ENCODE measurements at regions not wholly inside any gene's neighbourhood (a gene's known extent, or its start where the extent isn't known, plus 50 kb on each side); places are given as distances from the start of the nearest gene placed in this dataset.

- no peak overlapping the region for H3K9ac ChIP-seq (ENCODE audit: low read length)
- H3K4me3 ChIP-seq (ENCODE audit: low read length) = no peak overlapping the region
- no peaks in the 10 kb centered on the region for H3K36me3 ChIP-seq (ENCODE audit: insufficient read depth, low read length)
- no peak overlapping the region for H3K4me2 ChIP-seq (ENCODE audit: low read depth, low read length, poor library complexity, severe bottlenecking)
- no peaks in the 10 kb centered on the region for H3K79me2 ChIP-seq (ENCODE audit: low read length)
- no peaks in the 10 kb centered on the region for H3K4me1 ChIP-seq (ENCODE audit: low read length)
- no peaks in the 10 kb centered on the region for H3K27me3 ChIP-seq (ENCODE audit: low read length)
- no peaks in the 10 kb centered on the region for H4K20me1 ChIP-seq (ENCODE audit: insufficient read depth, low read depth, low read length)
- H3K27ac ChIP-seq (ENCODE audit: low read length) = no peak overlapping the region
- no peak for DNase-seq
- H2AFZ ChIP-seq (ENCODE audit: low read length) = no peak overlapping the region
- no peaks in the 10 kb centered on the region for H3K9me3 ChIP-seq (ENCODE audit: low read length)
- no peaks in the 10 kb centered on the region for H3K9me2 ChIP-seq (replicated peaks; ENCODE audit: insufficient read depth, low read length)
Measured at GRCh38 chr1:37102656-37103382, 68.5 kb upstream of the GRIK3 start.

- Histone ChIP-seq H3K27ac (ENCODE audit: low read length) (no peak overlapping the region), H3K27me3 (ENCODE audit: low read length) (no peaks in the 10 kb centered on the region), H3K4me1 (ENCODE audit: low read length) (no peaks in the 10 kb centered on the region), H4K20me1 (ENCODE audit: insufficient read depth, low read depth, low read length) (no peaks in the 10 kb centered on the region), H2AFZ (ENCODE audit: low read length) (no peak overlapping the region), H3K79me2 (ENCODE audit: low read length) (no peaks in the 10 kb centered on the region), H3K9me2 (replicated peaks; ENCODE audit: insufficient read depth, low read length) (no peaks in the 10 kb centered on the region), H3K4me2 (ENCODE audit: low read depth, low read length, poor library complexity, severe bottlenecking) (no peak overlapping the region), H3K36me3 (ENCODE audit: insufficient read depth, low read length) (no peaks in the 10 kb centered on the region), H3K4me3 (ENCODE audit: low read length) (no peak overlapping the region), H3K9me3 (ENCODE audit: low read length) (no peaks in the 10 kb centered on the region), H3K9ac (ENCODE audit: low read length) (no peak overlapping the region)
- no peak for DNase-seq
Measured at GRCh38 chr1:37105911-37106310, 71.6 kb upstream of the GRIK3 start.

GRCh38 chr1:37107153-37107907 lies 73.0 kb upstream of the GRIK3 start:
- Histone ChIP-seq H3K4me1 (ENCODE audit: low read length) (no peaks in the 10 kb centered on the region), H2AFZ (ENCODE audit: low read length) (no peak overlapping the region), H3K9ac (ENCODE audit: low read length) (no peak overlapping the region), H3K9me2 (replicated peaks; ENCODE audit: insufficient read depth, low read length) (no peaks in the 10 kb centered on the region), H3K36me3 (ENCODE audit: insufficient read depth, low read length) (no peaks in the 10 kb centered on the region), H3K27ac (ENCODE audit: low read length) (no peak overlapping the region), H3K79me2 (ENCODE audit: low read length) (no peaks in the 10 kb centered on the region), H3K4me2 (ENCODE audit: low read depth, low read length, poor library complexity, severe bottlenecking) (no peak overlapping the region), H4K20me1 (ENCODE audit: insufficient read depth, low read depth, low read length) (no peaks in the 10 kb centered on the region), H3K9me3 (ENCODE audit: low read length) (no peaks in the 10 kb centered on the region), H3K27me3 (ENCODE audit: low read length) (no peaks in the 10 kb centered on the region), H3K4me3 (ENCODE audit: low read length) (no peak overlapping the region)
- no peak for DNase-seq

- Histone ChIP-seq H3K27ac (ENCODE audit: low read length) (no peak overlapping the region), H3K9me2 (replicated peaks; ENCODE audit: insufficient read depth, low read length) (no peaks in the 10 kb centered on the region)
Measured at GRCh38 chr1:37108596-37109188, 74.4 kb upstream of the GRIK3 start.

GRCh38 chr1:37112430-37112829 lies 78.1 kb upstream of the GRIK3 start:
- Histone ChIP-seq H3K36me3 (ENCODE audit: insufficient read depth, low read length) (no peaks in the 10 kb centered on the region), H3K9ac (ENCODE audit: low read length) (no peak overlapping the region), H3K4me1 (ENCODE audit: low read length) (no peaks in the 10 kb centered on the region), H4K20me1 (ENCODE audit: insufficient read depth, low read depth, low read length) (no peaks in the 10 kb centered on the region), H2AFZ (ENCODE audit: low read length) (no peak overlapping the region), H3K9me3 (ENCODE audit: low read length) (no peaks in the 10 kb centered on the region), H3K4me2 (ENCODE audit: low read depth, low read length, poor library complexity, severe bottlenecking) (no peak overlapping the region), H3K9me2 (replicated peaks; ENCODE audit: insufficient read depth, low read length) (no peaks in the 10 kb centered on the region), H3K27ac (ENCODE audit: low read length) (no peak overlapping the region), H3K27me3 (ENCODE audit: low read length) (no peaks in the 10 kb centered on the region), H3K79me2 (ENCODE audit: low read length) (no peaks in the 10 kb centered on the region), H3K4me3 (ENCODE audit: low read length) (no peak overlapping the region)
- no peak for DNase-seq

More at GRCh38 chr1:37108596-37109188, 74.4 kb upstream of the GRIK3 start:
- H2AFZ ChIP-seq (ENCODE audit: low read length) = no peak overlapping the region
- no peaks in the 10 kb centered on the region for H4K20me1 ChIP-seq (ENCODE audit: insufficient read depth, low read depth, low read length)
- H3K4me1 ChIP-seq (ENCODE audit: low read length) = no peaks in the 10 kb centered on the region
- H3K27me3 ChIP-seq (ENCODE audit: low read length) = no peaks in the 10 kb centered on the region
- no peaks in the 10 kb centered on the region for H3K9me3 ChIP-seq (ENCODE audit: low read length)
- H3K4me3 ChIP-seq (ENCODE audit: low read length) = no peak overlapping the region
- no peak overlapping the region for H3K9ac ChIP-seq (ENCODE audit: low read length)
- H3K4me2 ChIP-seq (ENCODE audit: low read depth, low read length, poor library complexity, severe bottlenecking) = no peak overlapping the region
- no peak for DNase-seq
- H3K36me3 ChIP-seq (ENCODE audit: insufficient read depth, low read length) = no peaks in the 10 kb centered on the region
- no peaks in the 10 kb centered on the region for H3K79me2 ChIP-seq (ENCODE audit: low read length)

GRCh38 chr1:37113285-37113997 lies 79.1 kb upstream of the GRIK3 start:
- H3K9ac ChIP-seq (ENCODE audit: low read length) = no peak overlapping the region
- no peak for DNase-seq
- no peak overlapping the region for H3K4me3 ChIP-seq (ENCODE audit: low read length)
- H4K20me1 ChIP-seq (ENCODE audit: insufficient read depth, low read depth, low read length) = no peaks in the 10 kb centered on the region
- no peak overlapping the region for H2AFZ ChIP-seq (ENCODE audit: low read length)
- no peaks in the 10 kb centered on the region for H3K9me2 ChIP-seq (replicated peaks; ENCODE audit: insufficient read depth, low read length)
- no peak overlapping the region for H3K27ac ChIP-seq (ENCODE audit: low read length)
- no peaks in the 10 kb centered on the region for H3K79me2 ChIP-seq (ENCODE audit: low read length)
- no peak overlapping the region for H3K4me2 ChIP-seq (ENCODE audit: low read depth, low read length, poor library complexity, severe bottlenecking)
- H3K36me3 ChIP-seq (ENCODE audit: insufficient read depth, low read length) = no peaks in the 10 kb centered on the region
- H3K4me1 ChIP-seq (ENCODE audit: low read length) = no peaks in the 10 kb centered on the region
- H3K9me3 ChIP-seq (ENCODE audit: low read length) = no peaks in the 10 kb centered on the region
- no peaks in the 10 kb centered on the region for H3K27me3 ChIP-seq (ENCODE audit: low read length)

- H3K27ac ChIP-seq (ENCODE audit: low read length) = no peak overlapping the region
- H3K27me3 ChIP-seq (ENCODE audit: low read length) = no peaks in the 10 kb centered on the region
- H3K4me1 ChIP-seq (ENCODE audit: low read length) = no peaks in the 10 kb centered on the region
- H3K79me2 ChIP-seq (ENCODE audit: low read length) = no peaks in the 10 kb centered on the region
- no peaks in the 10 kb centered on the region for H3K9me3 ChIP-seq (ENCODE audit: low read length)
- no peak for DNase-seq
- no peak overlapping the region for H3K9ac ChIP-seq (ENCODE audit: low read length)
- no peak overlapping the region for H2AFZ ChIP-seq (ENCODE audit: low read length)
- no peaks in the 10 kb centered on the region for H3K36me3 ChIP-seq (ENCODE audit: insufficient read depth, low read length)
- no peak overlapping the region for H3K4me3 ChIP-seq (ENCODE audit: low read length)
- no peaks in the 10 kb centered on the region for H3K9me2 ChIP-seq (replicated peaks; ENCODE audit: insufficient read depth, low read length)
- no peaks in the 10 kb centered on the region for H4K20me1 ChIP-seq (ENCODE audit: insufficient read depth, low read depth, low read length)
- H3K4me2 ChIP-seq (ENCODE audit: low read depth, low read length, poor library complexity, severe bottlenecking) = no peak overlapping the region
Measured at GRCh38 chr1:37118790-37119189, 84.5 kb upstream of the GRIK3 start.

- Histone ChIP-seq H3K27me3 (ENCODE audit: low read length) (no peaks in the 10 kb centered on the region), H3K27ac (ENCODE audit: low read length) (no peak overlapping the region), H3K36me3 (ENCODE audit: insufficient read depth, low read length) (no peaks in the 10 kb centered on the region), H3K4me2 (ENCODE audit: low read depth, low read length, poor library complexity, severe bottlenecking) (no peak overlapping the region), H3K79me2 (ENCODE audit: low read length) (no peaks in the 10 kb centered on the region), H4K20me1 (ENCODE audit: insufficient read depth, low read depth, low read length) (no peaks in the 10 kb centered on the region), H3K9me2 (replicated peaks; ENCODE audit: insufficient read depth, low read length) (no peaks in the 10 kb centered on the region), H3K9me3 (ENCODE audit: low read length) (no peaks in the 10 kb centered on the region), H3K4me3 (ENCODE audit: low read length) (no peak overlapping the region), H2AFZ (ENCODE audit: low read length) (no peak overlapping the region), H3K9ac (ENCODE audit: low read length) (no peak overlapping the region), H3K4me1 (ENCODE audit: low read length) (no peaks in the 10 kb centered on the region)
- no peak for DNase-seq
Measured at GRCh38 chr1:37120279-37120678, 86.0 kb upstream of the GRIK3 start.
